Tibial nerve (tissue), 4 donors: ENCODE measurements at regions not wholly inside any gene's neighbourhood (a gene's known extent, or its start where the extent isn't known, plus 50 kb on each side); places are given as distances from the start of the nearest gene placed in this dataset.

Source experiments
- CTCF ChIP-seq, 5 experiments: fragments of 200-600 bp in 3 of 5; fragments of 450-650 bp in 2 of 5; sonication (generic) in 3 of 5; IDR thresholded peaks; one replicate each; pipeline ENCODE4 v1.5.1; 2016 to 2019; ENCODE audit warnings: antibody characterized with exemption in 5 of 5, mild to moderate bottlenecking in 3 of 5, moderate library complexity in 2 of 5
- EP300 ChIP-seq, 2 donors: sonication (generic); formaldehyde crosslinking; IDR thresholded peaks; one replicate each; pipeline ENCODE4 v1.6.1; 2017; ENCODE audit warnings: antibody characterized with exemption in 2 of 2, mild to moderate bottlenecking in 1 of 2
- POLR2A ChIP-seq, 2 donors: fragments of 450-650 bp; IDR thresholded peaks; one replicate each; pipeline ENCODE4 v1.6.1; 2017; ENCODE audit warnings: antibody characterized with exemption in 2 of 2, mild to moderate bottlenecking in 2 of 2, moderate library complexity in 2 of 2

- TF ChIP-seq CTCF (IDR thresholded peaks at IDR 0.05) (no peak), POLR2A (IDR thresholded peaks at IDR 0.05) (no peak), EP300 (IDR thresholded peaks at IDR 0.05) (no peak)
These were observed 380.7 kb upstream of the GOLIM4 start for GRCh38 chr3:168476360-168476980.
